ENCODE measurements at regions not wholly inside any gene's neighbourhood (a gene's known extent, or its start where the extent isn't known, plus 50 kb on each side); places are given as distances from the start of the nearest gene placed in this dataset.

- Histone ChIP-seq H3K36me3 (ENCODE audit: control insufficient read depth, low read depth, low read length) (no peaks in the 10 kb centered on the region), H3K9me3 (ENCODE audit: control insufficient read depth, low read depth, low read length) (no peaks in the 10 kb centered on the region), H3K9ac (ENCODE audit: low read length) (no peak overlapping the region), H3K4me1 (ENCODE audit: control insufficient read depth, low read depth, low read length) (peaks cover 7% of the 10 kb centered on the region), H3K27ac (ENCODE audit: low read length) (no peak overlapping the region), H3K4me3 (ENCODE audit: low read length) (no peak overlapping the region), H3K27me3 (ENCODE audit: control insufficient read depth, insufficient read depth, low read length) (no peaks in the 10 kb centered on the region)
Measured at GRCh38 chr4:13316354-13316753, 167.8 kb downstream of the RAB28 start.

- H3K27ac ChIP-seq (ENCODE audit: low read length) = no peak overlapping the region
- H3K9ac ChIP-seq (ENCODE audit: low read length) = no peak overlapping the region
- H3K9me3 ChIP-seq (ENCODE audit: control insufficient read depth, low read depth, low read length) = no peaks in the 10 kb centered on the region
- H3K4me3 ChIP-seq (ENCODE audit: low read length) = no peak overlapping the region
- H3K27me3 ChIP-seq (ENCODE audit: control insufficient read depth, insufficient read depth, low read length) = no peaks in the 10 kb centered on the region
- H3K4me1 ChIP-seq (ENCODE audit: control insufficient read depth, low read depth, low read length) = peaks cover 7% of the 10 kb centered on the region
- H3K36me3 ChIP-seq (ENCODE audit: control insufficient read depth, low read depth, low read length) = no peaks in the 10 kb centered on the region
Measured at GRCh38 chr4:13313856-13314255, 170.3 kb downstream of the RAB28 start.

GRCh38 chr4:13312264-13312663, 171.9 kb downstream of the RAB28 start:
- Histone ChIP-seq H3K4me3 (ENCODE audit: low read length) (no peak overlapping the region), H3K36me3 (ENCODE audit: control insufficient read depth, low read depth, low read length) (no peaks in the 10 kb centered on the region)

GRCh38 chr4:13309751-13310150, 174.4 kb downstream of the RAB28 start:
- Histone ChIP-seq H3K4me1 (ENCODE audit: control insufficient read depth, low read depth, low read length) (peaks cover 7% of the 10 kb centered on the region), H3K9ac (ENCODE audit: low read length) (no peak overlapping the region), H3K27me3 (ENCODE audit: control insufficient read depth, insufficient read depth, low read length) (no peaks in the 10 kb centered on the region), H3K4me3 (ENCODE audit: low read length) (no peak overlapping the region), H3K27ac (ENCODE audit: low read length) (no peak overlapping the region), H3K36me3 (ENCODE audit: control insufficient read depth, low read depth, low read length) (no peaks in the 10 kb centered on the region), H3K9me3 (ENCODE audit: control insufficient read depth, low read depth, low read length) (no peaks in the 10 kb centered on the region)

More at GRCh38 chr4:13312264-13312663, 171.9 kb downstream of the RAB28 start:
- Histone ChIP-seq H3K9me3 (ENCODE audit: control insufficient read depth, low read depth, low read length) (no peaks in the 10 kb centered on the region), H3K4me1 (ENCODE audit: control insufficient read depth, low read depth, low read length) (peaks cover 7% of the 10 kb centered on the region), H3K9ac (ENCODE audit: low read length) (no peak overlapping the region), H3K27ac (ENCODE audit: low read length) (no peak overlapping the region), H3K27me3 (ENCODE audit: control insufficient read depth, insufficient read depth, low read length) (no peaks in the 10 kb centered on the region)

- Histone ChIP-seq H3K4me3 (ENCODE audit: low read length) (no peak overlapping the region), H3K27me3 (ENCODE audit: control insufficient read depth, insufficient read depth, low read length) (no peaks in the 10 kb centered on the region), H3K4me1 (ENCODE audit: control insufficient read depth, low read depth, low read length) (no peaks in the 10 kb centered on the region), H3K9ac (ENCODE audit: low read length) (no peak overlapping the region), H3K27ac (ENCODE audit: low read length) (no peak overlapping the region), H3K9me3 (ENCODE audit: control insufficient read depth, low read depth, low read length) (no peaks in the 10 kb centered on the region), H3K36me3 (ENCODE audit: control insufficient read depth, low read depth, low read length) (no peaks in the 10 kb centered on the region)
Measured at GRCh38 chr4:13306356-13306755, 177.8 kb downstream of the RAB28 start.

- Histone ChIP-seq H3K9ac (ENCODE audit: low read length) (no peak overlapping the region), H3K27me3 (ENCODE audit: control insufficient read depth, insufficient read depth, low read length) (no peaks in the 10 kb centered on the region), H3K27ac (ENCODE audit: low read length) (no peak overlapping the region), H3K9me3 (ENCODE audit: control insufficient read depth, low read depth, low read length) (no peaks in the 10 kb centered on the region), H3K4me3 (ENCODE audit: low read length) (no peak overlapping the region), H3K36me3 (ENCODE audit: control insufficient read depth, low read depth, low read length) (no peaks in the 10 kb centered on the region), H3K4me1 (ENCODE audit: control insufficient read depth, low read depth, low read length) (no peaks in the 10 kb centered on the region)
Measured at GRCh38 chr4:13302876-13303275, 181.3 kb downstream of the RAB28 start.

GRCh38 chr4:13299343-13299742, 184.8 kb downstream of the RAB28 start:
- Histone ChIP-seq H3K4me3 (ENCODE audit: low read length) (no peak overlapping the region), H3K9me3 (ENCODE audit: control insufficient read depth, low read depth, low read length) (peaks cover 7% of the 10 kb centered on the region), H3K36me3 (ENCODE audit: control insufficient read depth, low read depth, low read length) (no peaks in the 10 kb centered on the region), H3K9ac (ENCODE audit: low read length) (no peak overlapping the region), H3K4me1 (ENCODE audit: control insufficient read depth, low read depth, low read length) (no peaks in the 10 kb centered on the region), H3K27me3 (ENCODE audit: control insufficient read depth, insufficient read depth, low read length) (no peaks in the 10 kb centered on the region), H3K27ac (ENCODE audit: low read length) (no peak overlapping the region)

- no peaks in the 10 kb centered on the region for H3K4me1 ChIP-seq (ENCODE audit: control insufficient read depth, low read depth, low read length)
- H3K4me3 ChIP-seq (ENCODE audit: low read length) = no peak overlapping the region
- no peak overlapping the region for H3K27ac ChIP-seq (ENCODE audit: low read length)
- H3K27me3 ChIP-seq (ENCODE audit: control insufficient read depth, insufficient read depth, low read length) = no peaks in the 10 kb centered on the region
- H3K9ac ChIP-seq (ENCODE audit: low read length) = no peak overlapping the region
- peaks cover 7% of the 10 kb centered on the region for H3K9me3 ChIP-seq (ENCODE audit: control insufficient read depth, low read depth, low read length)
- H3K36me3 ChIP-seq (ENCODE audit: control insufficient read depth, low read depth, low read length) = no peaks in the 10 kb centered on the region
Measured at GRCh38 chr4:13298655-13299054, 185.5 kb downstream of the RAB28 start.

- no peaks in the 10 kb centered on the region for H3K36me3 ChIP-seq (ENCODE audit: control insufficient read depth, low read depth, low read length)
- H3K9ac ChIP-seq (ENCODE audit: low read length) = no peak overlapping the region
- no peak overlapping the region for H3K4me3 ChIP-seq (ENCODE audit: low read length)
- no peak overlapping the region for H3K27ac ChIP-seq (ENCODE audit: low read length)
- peaks cover 7% of the 10 kb centered on the region for H3K9me3 ChIP-seq (ENCODE audit: control insufficient read depth, low read depth, low read length)
- no peaks in the 10 kb centered on the region for H3K27me3 ChIP-seq (ENCODE audit: control insufficient read depth, insufficient read depth, low read length)
- H3K4me1 ChIP-seq (ENCODE audit: control insufficient read depth, low read depth, low read length) = no peaks in the 10 kb centered on the region
Measured at GRCh38 chr4:13296986-13297385, 187.2 kb downstream of the RAB28 start.

- H3K27me3 ChIP-seq (ENCODE audit: control insufficient read depth, insufficient read depth, low read length) = no peaks in the 10 kb centered on the region
- peaks cover 7% of the 10 kb centered on the region for H3K9me3 ChIP-seq (ENCODE audit: control insufficient read depth, low read depth, low read length)
- no peaks in the 10 kb centered on the region for H3K4me1 ChIP-seq (ENCODE audit: control insufficient read depth, low read depth, low read length)
- no peaks in the 10 kb centered on the region for H3K36me3 ChIP-seq (ENCODE audit: control insufficient read depth, low read depth, low read length)
- H3K9ac ChIP-seq (ENCODE audit: low read length) = no peak overlapping the region
- no peak overlapping the region for H3K4me3 ChIP-seq (ENCODE audit: low read length)
- H3K27ac ChIP-seq (ENCODE audit: low read length) = no peak overlapping the region
Measured at GRCh38 chr4:13294961-13295605, 189.1 kb downstream of the RAB28 start.

GRCh38 chr4:13292372-13292771, 191.8 kb downstream of the RAB28 start:
- no peak overlapping the region for H3K27ac ChIP-seq (ENCODE audit: low read length)
- peaks cover 6% of the 10 kb centered on the region for H3K9me3 ChIP-seq (ENCODE audit: control insufficient read depth, low read depth, low read length)
- H3K27me3 ChIP-seq (ENCODE audit: control insufficient read depth, insufficient read depth, low read length) = no peaks in the 10 kb centered on the region
- no peak overlapping the region for H3K4me3 ChIP-seq (ENCODE audit: low read length)
- no peaks in the 10 kb centered on the region for H3K36me3 ChIP-seq (ENCODE audit: control insufficient read depth, low read depth, low read length)
- no peaks in the 10 kb centered on the region for H3K4me1 ChIP-seq (ENCODE audit: control insufficient read depth, low read depth, low read length)
- no peak overlapping the region for H3K9ac ChIP-seq (ENCODE audit: low read length)

GRCh38 chr4:13289391-13289790, 194.7 kb downstream of the RAB28 start:
- Histone ChIP-seq H3K9ac (ENCODE audit: low read length) (no peak overlapping the region), H3K4me1 (ENCODE audit: control insufficient read depth, low read depth, low read length) (no peaks in the 10 kb centered on the region), H3K9me3 (ENCODE audit: control insufficient read depth, low read depth, low read length) (no peaks in the 10 kb centered on the region), H3K4me3 (ENCODE audit: low read length) (no peak overlapping the region), H3K27ac (ENCODE audit: low read length) (no peak overlapping the region), H3K36me3 (ENCODE audit: control insufficient read depth, low read depth, low read length) (no peaks in the 10 kb centered on the region), H3K27me3 (ENCODE audit: control insufficient read depth, insufficient read depth, low read length) (no peaks in the 10 kb centered on the region)

All from iPS-18a (cell line).